Upper lobe of left lung (tissue), 6 donors: ENCODE measurements at regions not wholly inside any gene's neighbourhood (a gene's known extent, or its start where the extent isn't known, plus 50 kb on each side); places are given as distances from the start of the nearest gene placed in this dataset.

Experiments
- ATAC-seq, 2 donors: fragments of 200-7000 bp; cut with Tn5 transposase; one replicate each; pipeline ENCODE4 v1.9.1; 2022; ENCODE audit warnings: mild to moderate bottlenecking in 2 of 2, moderate library complexity in 2 of 2; ENCODE audit not compliant: low FRiP score in 2 of 2
- DNase-seq, 2 donors: peaks; one replicate each; pipeline ENCODE4 v3.0.0-alpha.2; 2019 to 2020
- H3K27ac ChIP-seq, 4 donors: fragments of 200-600 bp; sonication (generic); one replicate each; pipeline ENCODE4 v1.5.1; 2016 to 2019
- H3K27me3 ChIP-seq, 4 donors: fragments of 200-600 bp; sonication (generic); one replicate each; pipeline ENCODE4 v1.5.1; 2017 to 2019
- H3K36me3 ChIP-seq, 4 donors: fragments of 200-600 bp; sonication (generic); one replicate each; pipeline ENCODE4 v1.5.1; 2016 to 2019
- H3K4me1 ChIP-seq, 4 donors: fragments of 200-600 bp; sonication (generic); one replicate each; pipeline ENCODE4 v1.5.1; 2018 to 2019
- H3K4me3 ChIP-seq, 4 donors: fragments of 200-600 bp; sonication (generic); one replicate each; pipeline ENCODE4 v1.5.1; 2017 to 2019; ENCODE audit warnings: mild to moderate bottlenecking in 2 of 4, moderate library complexity in 1 of 4
- H3K9me3 ChIP-seq, 4 donors: fragments of 200-600 bp; sonication (generic); one replicate each; pipeline ENCODE4 v1.5.1; 2018 to 2019
- CTCF ChIP-seq, 6 experiments: fragments of 450-650 bp in 4 of 6; fragments of 200-600 bp in 2 of 6; sonication (generic) in 2 of 6; IDR thresholded peaks; one replicate each; pipeline ENCODE4 v1.5.1; 2016 to 2019; ENCODE audit warnings: antibody characterized with exemption in 6 of 6
- EP300 ChIP-seq, 4 donors: sonication (generic); formaldehyde crosslinking; IDR thresholded peaks; one replicate each; pipeline ENCODE4 v1.5.1; 2017; ENCODE audit warnings: antibody characterized with exemption in 4 of 4, control low read depth in 2 of 4
- POLR2A ChIP-seq, 4 donors: fragments of 450-650 bp; IDR thresholded peaks; one replicate each; pipeline ENCODE4 v1.5.1; 2016 to 2017; ENCODE audit warnings: antibody characterized with exemption in 4 of 4, mild to moderate bottlenecking in 2 of 4
- POLR2AphosphoS5 ChIP-seq, 2 donors: sonication (generic); formaldehyde crosslinking; IDR thresholded peaks; one replicate each; pipeline ENCODE4 v1.5.1; 2017; ENCODE audit warnings: antibody characterized with exemption in 2 of 2
- WGBS, 2 donors: methylation state at CpG; one replicate each; pipeline ENCODE4 v1.1.5; 2017 to 2018; 5-methylcytosine and 5-hydroxymethylcytosine counted together
- donor health status: DM: no; HTN: no; CAD: no; lungs with moderate emphysema.
- donor health status: DM: no; HTN: yes; CAD: no; lungs with severe emphysema.

GRCh38 chr13:73829416-73829815, 304.8 kb downstream of the KLF12 start:
- no peak for TF ChIP-seq EP300 (IDR thresholded peaks at IDR 0.05)
- TF ChIP-seq POLR2AphosphoS5 (IDR thresholded peaks at IDR 0.05) = no peak
- TF ChIP-seq CTCF (IDR thresholded peaks at IDR 0.05) = no peak
- no peak for TF ChIP-seq POLR2A (IDR thresholded peaks at IDR 0.05)
- no peak overlapping the region for H3K4me3 ChIP-seq
- no peaks in the 10 kb centered on the region for H3K9me3 ChIP-seq
- DNase-seq (no peak), ATAC-seq (no peak)
- 93 to 94% methylated on average over 1 of the region's 1 CpG for WGBS, 2 donors
- H3K27ac ChIP-seq = no peak overlapping the region
- no peaks in the 10 kb centered on the region for H3K4me1 ChIP-seq
- no peaks in the 10 kb centered on the region for H3K36me3 ChIP-seq
- H3K27me3 ChIP-seq = no peaks in the 10 kb centered on the region

GRCh38 chr13:73828811-73829210, 305.4 kb downstream of the KLF12 start:
- DNase-seq (no peak), ATAC-seq (no peak)
- no peak overlapping the region for H3K4me3 ChIP-seq
- H3K9me3 ChIP-seq = no peaks in the 10 kb centered on the region
- H3K27ac ChIP-seq = no peak overlapping the region
- H3K27me3 ChIP-seq = no peaks in the 10 kb centered on the region
- 58 to 66% methylated on average over 4 of the region's 4 CpGs for WGBS, 2 donors
- no peaks in the 10 kb centered on the region for H3K4me1 ChIP-seq
- TF ChIP-seq POLR2AphosphoS5 (IDR thresholded peaks at IDR 0.05) (no peak), CTCF (IDR thresholded peaks at IDR 0.05) (no peak), EP300 (IDR thresholded peaks at IDR 0.05) (no peak), POLR2A (IDR thresholded peaks at IDR 0.05) (no peak)
- no peaks in the 10 kb centered on the region for H3K36me3 ChIP-seq

GRCh38 chr13:73827434-73827833, 306.8 kb downstream of the KLF12 start:
- TF ChIP-seq CTCF (IDR thresholded peaks at IDR 0.05) = no peak
- TF ChIP-seq EP300 (IDR thresholded peaks at IDR 0.05) = no peak
- no peak for TF ChIP-seq POLR2AphosphoS5 (IDR thresholded peaks at IDR 0.05)
- TF ChIP-seq POLR2A (IDR thresholded peaks at IDR 0.05) = no peak
- 91 to 93% methylated on average over 3 of the region's 3 CpGs for WGBS, 2 donors
- DNase-seq = no peak
- Histone ChIP-seq H3K36me3 (no peaks in the 10 kb centered on the region), H3K27ac (no peak overlapping the region), H3K27me3 (no peaks in the 10 kb centered on the region), H3K4me3 (no peak overlapping the region), H3K4me1 (no peaks in the 10 kb centered on the region), H3K9me3 (no peaks in the 10 kb centered on the region)
- ATAC-seq = no peak

GRCh38 chr13:73825143-73825542, 309.1 kb downstream of the KLF12 start:
- ATAC-seq = no peak
- H3K9me3 ChIP-seq = no peaks in the 10 kb centered on the region
- no peaks in the 10 kb centered on the region for H3K4me1 ChIP-seq
- WGBS, 2 donors = 71 to 75% methylated on average over 3 of the region's 3 CpGs
- no peaks in the 10 kb centered on the region for H3K36me3 ChIP-seq
- H3K27ac ChIP-seq = no peak overlapping the region
- TF ChIP-seq POLR2AphosphoS5 (IDR thresholded peaks at IDR 0.05) = no peak
- TF ChIP-seq CTCF (IDR thresholded peaks at IDR 0.05) = no peak
- TF ChIP-seq EP300 (IDR thresholded peaks at IDR 0.05) = no peak
- DNase-seq = no peak
- H3K4me3 ChIP-seq = no peak overlapping the region
- H3K27me3 ChIP-seq = no peaks in the 10 kb centered on the region

- Histone ChIP-seq H3K9me3 (no peaks in the 10 kb centered on the region), H3K27me3 (no peaks in the 10 kb centered on the region), H3K27ac (no peak overlapping the region), H3K36me3 (no peaks in the 10 kb centered on the region), H3K4me1 (no peaks in the 10 kb centered on the region), H3K4me3 (no peak overlapping the region)
- no peak for TF ChIP-seq EP300 (IDR thresholded peaks at IDR 0.05)
- TF ChIP-seq CTCF (IDR thresholded peaks at IDR 0.05) = no peak
- TF ChIP-seq POLR2AphosphoS5 (IDR thresholded peaks at IDR 0.05) = no peak
- no peak for TF ChIP-seq POLR2A (IDR thresholded peaks at IDR 0.05)
- WGBS, 2 donors = 84 to 88% methylated on average over 6 of the region's 6 CpGs
- ATAC-seq (no peak), DNase-seq (no peak)
Observed at GRCh38 chr13:73822668-73823592, 311.3 kb downstream of the KLF12 start.
